ENCODE measurements at regions not wholly inside any gene's neighbourhood (a gene's known extent, or its start where the extent isn't known, plus 50 kb on each side); places are given as distances from the start of the nearest gene placed in this dataset.

GRCh38 chr12:107394693-107395092 is 290.9 kb upstream of the PWP1 start:
- no peak for DNase-seq (ENCODE audit: low read depth in 4 of 4, low spot score in 2 of 4)

GRCh38 chr12:107395817-107396216 is 289.8 kb upstream of the PWP1 start:
- DNase-seq (ENCODE audit: low read depth in 4 of 4, low spot score in 2 of 4): no peak

DNA sequence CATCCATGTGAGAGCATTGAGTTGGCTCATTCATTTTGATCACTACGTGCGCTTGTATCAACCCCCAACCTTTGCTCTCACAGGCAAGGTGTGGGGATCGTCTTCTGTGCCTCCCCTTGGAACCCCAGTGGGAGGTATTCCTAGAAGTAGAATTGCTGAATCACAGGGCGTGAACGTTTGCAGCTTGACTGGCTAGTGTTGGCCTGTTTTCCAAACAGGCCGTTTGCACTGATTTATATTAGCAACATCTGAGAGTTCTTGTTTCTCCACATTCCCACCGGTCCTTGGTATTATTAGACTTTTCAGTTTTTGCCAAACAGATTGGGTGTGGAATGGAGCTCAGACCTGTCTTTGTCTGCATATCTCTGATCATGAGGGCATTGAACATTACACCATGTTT is 288.6 kb upstream of the PWP1 start:
- no peak for DNase-seq (ENCODE audit: low read depth in 4 of 4, low spot score in 2 of 4)

- DNase-seq (ENCODE audit: low read depth in 4 of 4, low spot score in 2 of 4): no peak
Measured at GRCh38 chr12:107397890-107398500, 287.6 kb upstream of the PWP1 start.

DNA sequence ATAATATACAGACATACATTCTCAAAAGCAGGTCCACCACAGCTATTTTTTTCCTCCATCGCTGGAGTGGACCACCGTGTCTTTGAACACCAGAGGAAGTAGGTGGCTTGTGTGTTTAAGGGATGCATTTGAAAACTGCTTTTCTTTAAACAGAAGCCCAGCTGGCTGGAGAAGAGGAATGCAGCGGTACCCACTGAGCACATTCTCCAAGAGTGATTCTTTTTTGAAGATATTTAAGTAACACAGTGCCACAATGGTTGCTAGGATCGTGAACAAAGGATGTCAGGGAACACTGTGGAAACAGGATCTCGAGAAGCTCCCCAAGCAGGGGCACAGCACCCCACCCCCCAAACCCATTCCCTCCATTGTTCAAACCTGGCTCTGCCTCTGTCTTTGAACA is 286.6 kb upstream of the PWP1 start:
- DNase-seq (ENCODE audit: low read depth in 4 of 4, low spot score in 2 of 4): no peak

GRCh38 chr12:107400686-107401447 is 284.7 kb upstream of the PWP1 start:
- DNase-seq (ENCODE audit: low read depth in 4 of 4, low spot score in 2 of 4): no peak

GRCh38 chr12:107402041-107403022 is 283.3 kb upstream of the PWP1 start:
- no peak for DNase-seq (ENCODE audit: low read depth in 4 of 4, low spot score in 2 of 4)

DNA sequence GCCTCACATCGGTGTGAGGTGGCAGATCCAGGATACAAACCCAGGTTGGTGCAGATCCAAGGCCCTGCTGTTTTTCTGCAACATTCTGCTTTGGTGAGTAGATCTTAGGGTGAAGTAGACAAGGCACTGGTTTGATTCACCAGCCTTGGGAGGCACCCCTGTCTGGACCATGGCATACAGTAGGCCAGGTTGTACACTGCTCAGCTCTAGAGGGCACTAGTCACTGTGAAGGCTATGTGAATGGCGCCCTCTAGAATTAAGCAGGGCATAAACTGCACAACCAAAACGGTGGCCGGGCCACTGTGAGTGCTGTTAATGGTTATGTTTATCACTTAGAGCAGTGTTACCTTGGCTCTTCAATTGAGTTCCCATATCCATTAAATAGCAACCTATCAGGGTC is 280.6 kb upstream of the PWP1 start:
- no peak for DNase-seq (ENCODE audit: low read depth in 4 of 4, low spot score in 2 of 4)

- DNase-seq (ENCODE audit: low read depth in 4 of 4, low spot score in 2 of 4): no peak
Measured at GRCh38 chr12:107405436-107405835, 280.2 kb upstream of the PWP1 start.

DNA sequence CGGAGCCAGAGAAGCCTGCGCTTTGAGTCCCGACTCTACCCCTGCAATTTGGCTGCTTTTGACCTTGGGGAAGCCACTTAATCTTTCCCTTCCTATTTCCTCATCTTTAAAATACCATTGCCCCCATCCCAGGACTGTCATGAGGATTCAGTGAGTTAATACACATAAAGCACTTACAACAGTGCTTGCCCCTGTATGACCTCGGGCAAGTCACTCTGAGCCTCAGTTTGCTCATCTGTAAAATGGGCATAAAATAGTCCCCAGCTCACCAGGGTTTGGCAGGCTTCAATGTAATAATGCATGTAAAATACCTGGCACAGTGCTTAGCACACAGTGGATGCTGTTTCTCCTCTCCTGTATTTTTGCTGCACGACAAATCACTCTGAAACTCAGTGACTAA is 278.7 kb upstream of the PWP1 start:
- DNase-seq (ENCODE audit: low read depth in 4 of 4, low spot score in 2 of 4): no peak

GRCh38 chr12:107411792-107412535 is 273.6 kb upstream of the PWP1 start:
- DNase-seq (ENCODE audit: low read depth in 4 of 4, low spot score in 2 of 4): no peak

DNA sequence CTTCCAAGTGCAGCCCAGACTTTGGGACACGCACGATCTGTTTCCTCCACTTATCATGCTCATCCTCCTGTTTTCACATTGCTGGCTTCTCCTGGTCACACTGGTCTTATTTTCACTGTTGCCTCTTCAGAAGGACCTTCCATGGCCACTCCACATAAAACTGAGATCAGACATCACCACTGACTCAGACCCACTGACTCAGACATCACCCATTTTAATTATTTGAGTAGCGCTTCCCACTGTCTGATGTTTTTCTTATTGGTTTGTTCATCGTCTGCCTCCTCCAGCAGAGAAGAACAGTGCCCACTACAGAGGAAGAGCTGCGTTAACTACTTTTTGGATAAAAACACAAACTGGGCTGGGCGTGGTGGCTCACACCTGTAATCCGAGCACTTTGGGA is 270.5 kb upstream of the PWP1 start:
- no peak for DNase-seq (ENCODE audit: low read depth in 4 of 4, low spot score in 2 of 4)

GRCh38 chr12:107415834-107416233 is 269.8 kb upstream of the PWP1 start:
- no peak for DNase-seq (ENCODE audit: low read depth in 4 of 4, low spot score in 2 of 4)

GRCh38 chr12:107417004-107417403 is 268.6 kb upstream of the PWP1 start:
- DNase-seq (ENCODE audit: low read depth in 4 of 4, low spot score in 2 of 4): no peak

GRCh38 chr12:107418981-107419380 is 266.6 kb upstream of the PWP1 start:
- DNase-seq (ENCODE audit: low read depth in 4 of 4, low spot score in 2 of 4): no peak

DNA sequence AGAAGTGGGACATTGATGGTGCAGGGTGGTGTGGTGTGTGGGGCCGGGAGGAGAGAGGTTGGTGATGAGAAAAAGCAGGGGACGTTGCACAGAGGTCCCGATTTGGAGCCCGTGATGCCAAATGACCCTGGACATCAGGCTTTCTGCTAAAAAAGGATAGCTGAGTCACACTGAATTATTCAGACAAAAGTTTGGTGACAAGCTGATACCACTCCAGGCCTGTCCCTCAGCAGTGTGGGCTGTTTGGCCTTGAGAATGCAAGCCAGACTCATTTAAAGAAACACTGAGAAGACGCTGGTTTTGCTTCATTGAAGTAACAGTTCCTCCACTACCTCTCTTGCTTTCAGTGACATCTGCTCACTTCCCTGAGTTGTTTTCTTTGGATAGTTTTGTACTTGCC is 262.1 kb upstream of the PWP1 start:
- no peak for DNase-seq (ENCODE audit: low read depth in 4 of 4, low spot score in 2 of 4)

DNA sequence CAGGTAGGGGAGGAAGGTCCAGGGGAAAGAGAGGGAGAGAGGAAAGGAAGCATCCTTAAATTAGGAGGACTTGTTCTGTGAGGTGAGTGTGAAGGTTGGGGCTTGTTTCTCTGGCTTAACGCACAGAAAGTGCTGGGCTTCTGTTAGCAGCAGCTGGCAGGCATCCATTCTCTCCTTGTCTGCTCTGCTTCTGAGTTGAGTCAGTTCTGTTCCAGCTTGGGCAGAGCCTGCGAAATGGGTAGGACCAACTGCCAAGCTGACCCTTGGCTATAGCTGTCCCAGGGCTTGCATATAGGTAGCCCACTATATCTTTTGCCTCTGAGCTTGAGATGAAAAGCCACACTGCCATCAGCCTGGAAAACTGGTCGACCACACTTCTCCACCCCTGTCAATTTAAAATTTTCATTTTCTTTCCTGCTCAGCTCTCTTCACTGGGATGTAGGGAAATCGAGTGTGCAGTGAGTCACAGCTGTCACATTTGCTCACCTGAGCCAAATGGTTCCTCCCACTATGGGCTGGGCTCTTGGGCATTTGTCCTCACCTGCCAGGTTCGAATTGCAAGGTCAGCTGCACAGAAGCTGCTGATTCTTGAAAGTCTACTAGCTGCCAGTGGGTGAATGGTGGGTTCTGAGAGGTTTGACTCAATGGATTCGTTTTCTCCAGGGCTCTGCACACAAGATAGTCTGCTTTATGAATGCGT is 256.4 kb upstream of the PWP1 start:
- DNase-seq (ENCODE audit: low read depth in 4 of 4, low spot score in 2 of 4): peak in 1 of 4 donors; percentile 12

DNA sequence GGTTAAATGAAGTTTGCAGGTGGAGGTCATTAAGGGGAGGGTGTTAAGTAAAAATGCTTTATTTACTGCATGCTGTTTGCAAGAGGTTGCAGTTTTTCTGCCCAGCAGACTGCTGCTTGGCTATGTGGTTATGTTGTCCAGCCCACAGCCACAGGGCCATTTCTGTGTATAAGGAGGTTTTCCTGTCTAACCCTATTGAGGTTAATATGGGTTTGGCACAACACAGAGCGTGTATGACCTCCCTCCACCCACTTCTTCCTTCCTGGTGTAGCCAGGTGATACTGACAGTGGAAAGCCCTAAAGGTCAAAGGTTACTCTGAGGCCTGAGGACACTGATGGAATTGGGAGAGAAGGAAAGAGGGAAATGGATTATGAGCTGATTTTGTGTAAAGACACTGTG is 253.7 kb upstream of the PWP1 start:
- no peak for DNase-seq (ENCODE audit: low read depth in 4 of 4, low spot score in 2 of 4)

DNA sequence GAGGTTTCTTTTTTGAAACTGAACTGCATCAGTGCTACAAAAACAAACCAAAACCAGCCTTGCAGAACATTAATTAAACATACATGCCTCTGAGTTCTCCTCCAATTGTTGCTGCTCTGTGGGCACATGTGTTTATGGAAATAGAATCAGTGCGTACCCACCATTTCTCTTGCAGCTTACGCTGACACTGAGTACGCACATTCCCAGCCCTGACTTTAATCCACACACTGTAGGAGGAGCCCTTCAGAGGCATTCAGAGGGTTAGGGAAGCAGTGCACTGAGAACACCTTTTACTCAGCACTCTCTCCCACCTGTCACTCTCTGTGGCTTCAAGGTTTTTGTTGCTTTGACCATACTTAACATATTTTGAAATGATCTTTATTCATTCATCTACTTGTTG is 250.5 kb upstream of the PWP1 start:
- peak in 1 of 4 donors; percentile 32 for DNase-seq (ENCODE audit: low read depth in 4 of 4, low spot score in 2 of 4)

DNA sequence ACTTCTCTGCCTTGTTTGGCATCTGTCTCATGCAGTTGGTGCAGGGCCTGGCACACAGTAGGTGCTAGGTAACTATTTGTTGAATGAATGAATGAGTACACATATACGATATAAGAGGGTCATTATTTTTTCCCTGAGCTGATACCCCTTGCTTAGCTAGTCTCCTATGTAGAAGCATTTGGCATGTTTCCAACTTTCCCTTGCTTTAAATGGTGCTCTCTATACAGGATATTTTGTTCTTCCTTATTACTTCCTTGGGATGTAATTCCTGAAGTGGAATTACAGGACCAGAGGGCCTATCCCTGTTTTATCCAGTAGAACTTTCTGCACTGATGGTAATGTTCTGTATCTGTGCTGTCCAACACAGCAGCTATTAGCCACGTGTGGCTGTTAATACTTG is 250.1 kb upstream of the PWP1 start:
- no peak for DNase-seq (ENCODE audit: low read depth in 4 of 4, low spot score in 2 of 4)
